Activated naive CD8-positive, alpha-beta T cell treated with anti-CD3 and anti-CD28 coated beads, Interleukin-2, amount 10 ng/mL, durations not matched to agents 7 days and 5 days (primary cell): ENCODE measurements at regions not wholly inside any gene's neighbourhood (a gene's known extent, or its start where the extent isn't known, plus 50 kb on each side); places are given as distances from the start of the nearest gene placed in this dataset.

Experiments used
- ATAC-seq: fragments of 150-1000 bp; cut with Tn5 transposase; one replicate; pipeline ENCODE4 v1.10.0; 2021; ENCODE audit warnings: low read depth, moderate library complexity
- POLR2A ChIA-PET: fragments of 350-600 bp; sonication (Branson Sonifier 250); formaldehyde crosslinking; loops from one replicate; lab custom pipeline; 2021; ENCODE audit warnings: antibody characterized with exemption; lab: Charles Lee
- DNase-seq: peaks from one replicate; pipeline ENCODE4 v3.0.0; 2021
- H3K27ac Mint-ChIP-seq: one replicate; pipeline ENCODE4 v1.8.0; 2022; ENCODE audit warnings: mild to moderate bottlenecking, mixed read lengths
- H3K27me3 Mint-ChIP-seq: one replicate; pipeline ENCODE4 v1.8.0; 2022; ENCODE audit warnings: mild to moderate bottlenecking, moderate library complexity, mixed read lengths
- H3K36me3 Mint-ChIP-seq: one replicate; pipeline ENCODE4 v1.8.0; 2021; ENCODE audit warnings: mild to moderate bottlenecking, mixed read lengths
- H3K4me1 Mint-ChIP-seq: one replicate; pipeline ENCODE4 v1.8.0; 2021; ENCODE audit warnings: mixed read lengths
- H3K4me3 Mint-ChIP-seq: one replicate; pipeline ENCODE4 v1.8.0; 2022; ENCODE audit warnings: mild to moderate bottlenecking, moderate library complexity, mixed read lengths
- H3K9me3 Mint-ChIP-seq: one replicate; pipeline ENCODE4 v1.8.0; 2021; ENCODE audit warnings: mixed read lengths

GRCh38 chr12:58202933-58203718 is 261.8 kb downstream of the ATP23 start:
- Mint-ChIP-seq H3K27ac (no peak overlapping the region), H3K4me1 (no peaks in the 10 kb centered on the region), H3K4me3 (no peak overlapping the region), H3K9me3 (no peaks in the 10 kb centered on the region), H3K27me3 (no peaks in the 10 kb centered on the region), H3K36me3 (no peaks in the 10 kb centered on the region)
- POLR2A ChIA-PET: no interaction called here
- DNase-seq (no peak), ATAC-seq (no peak)

- Mint-ChIP-seq H3K4me1 (no peaks in the 10 kb centered on the region), H3K27ac (no peak overlapping the region), H3K27me3 (no peaks in the 10 kb centered on the region), H3K4me3 (no peak overlapping the region), H3K36me3 (no peaks in the 10 kb centered on the region), H3K9me3 (no peaks in the 10 kb centered on the region)
- POLR2A ChIA-PET: no interaction called here
- ATAC-seq: no peak
- DNase-seq: no peak
These were observed 262.7 kb downstream of the ATP23 start for GRCh38 chr12:58204071-58204470.

GRCh38 chr12:58206876-58207275 is 265.5 kb downstream of the ATP23 start:
- H3K4me1 Mint-ChIP-seq: no peaks in the 10 kb centered on the region
- POLR2A ChIA-PET: no interaction called here
- H3K27me3 Mint-ChIP-seq: no peaks in the 10 kb centered on the region
- no peaks in the 10 kb centered on the region for H3K36me3 Mint-ChIP-seq
- no peak overlapping the region for H3K27ac Mint-ChIP-seq
- H3K4me3 Mint-ChIP-seq: no peak overlapping the region
- DNase-seq: no peak
- H3K9me3 Mint-ChIP-seq: no peaks in the 10 kb centered on the region
- no peak for ATAC-seq

GRCh38 chr12:58211211-58211610 is 269.8 kb downstream of the ATP23 start:
- no peak overlapping the region for H3K4me3 Mint-ChIP-seq
- ATAC-seq (no peak), DNase-seq (no peak)
- H3K9me3 Mint-ChIP-seq: no peaks in the 10 kb centered on the region
- no peaks in the 10 kb centered on the region for H3K36me3 Mint-ChIP-seq
- H3K4me1 Mint-ChIP-seq: no peaks in the 10 kb centered on the region
- H3K27me3 Mint-ChIP-seq: peaks cover 3% of the 10 kb centered on the region
- POLR2A ChIA-PET: no interaction called here
- H3K27ac Mint-ChIP-seq: no peak overlapping the region

- POLR2A ChIA-PET: no interaction called here
- no peaks in the 10 kb centered on the region for H3K36me3 Mint-ChIP-seq
These were observed 275.8 kb downstream of the ATP23 start for GRCh38 chr12:58217130-58217529.

GRCh38 chr12:58224536-58225105 is 283.3 kb downstream of the ATP23 start:
- Mint-ChIP-seq H3K9me3 (no peaks in the 10 kb centered on the region), H3K27me3 (peaks cover 3% of the 10 kb centered on the region), H3K36me3 (no peaks in the 10 kb centered on the region), H3K4me3 (no peak overlapping the region), H3K27ac (no peak overlapping the region), H3K4me1 (no peaks in the 10 kb centered on the region)
- POLR2A ChIA-PET: no interaction called here
- ATAC-seq (no peak), DNase-seq (no peak)

More at GRCh38 chr12:58217130-58217529, 275.8 kb downstream of the ATP23 start:
- Mint-ChIP-seq H3K27ac (no peak overlapping the region), H3K27me3 (peaks cover 3% of the 10 kb centered on the region), H3K4me3 (no peak overlapping the region), H3K9me3 (no peaks in the 10 kb centered on the region), H3K4me1 (no peaks in the 10 kb centered on the region)
- DNase-seq: no peak
- no peak for ATAC-seq

GRCh38 chr12:58225203-58225877 is 284.0 kb downstream of the ATP23 start:
- Mint-ChIP-seq H3K9me3 (no peaks in the 10 kb centered on the region), H3K27me3 (peaks cover 3% of the 10 kb centered on the region), H3K4me3 (no peak overlapping the region), H3K4me1 (no peaks in the 10 kb centered on the region), H3K36me3 (no peaks in the 10 kb centered on the region), H3K27ac (no peak overlapping the region)
- ATAC-seq (no peak), DNase-seq (no peak)
- POLR2A ChIA-PET: no interaction called here

- Mint-ChIP-seq H3K9me3 (no peaks in the 10 kb centered on the region), H3K4me1 (no peaks in the 10 kb centered on the region), H3K27ac (no peak overlapping the region), H3K36me3 (no peaks in the 10 kb centered on the region), H3K27me3 (peaks cover 3% of the 10 kb centered on the region), H3K4me3 (no peak overlapping the region)
- DNase-seq (no peak), ATAC-seq (no peak)
- POLR2A ChIA-PET: no interaction called here
These were observed 292.5 kb downstream of the ATP23 start for GRCh38 chr12:58233886-58234285.

GRCh38 chr12:58238411-58238810 is 297.0 kb downstream of the ATP23 start:
- ATAC-seq: no peak
- Mint-ChIP-seq H3K36me3 (no peaks in the 10 kb centered on the region), H3K27me3 (peaks cover 6% of the 10 kb centered on the region), H3K27ac (no peak overlapping the region), H3K4me3 (no peak overlapping the region), H3K9me3 (no peaks in the 10 kb centered on the region), H3K4me1 (no peaks in the 10 kb centered on the region)
- DNase-seq: no peak
- POLR2A ChIA-PET: no interaction called here

- ATAC-seq: no peak
- Mint-ChIP-seq H3K27ac (no peak overlapping the region), H3K36me3 (no peaks in the 10 kb centered on the region), H3K27me3 (peaks cover 6% of the 10 kb centered on the region), H3K9me3 (no peaks in the 10 kb centered on the region), H3K4me3 (no peak overlapping the region), H3K4me1 (no peaks in the 10 kb centered on the region)
- DNase-seq: no peak
- POLR2A ChIA-PET: no interaction called here
These were observed 299.7 kb downstream of the ATP23 start for GRCh38 chr12:58241099-58241498.

- ATAC-seq (no peak), DNase-seq (no peak)
- H3K27me3 Mint-ChIP-seq: peaks cover 4% of the 10 kb centered on the region
- H3K9me3 Mint-ChIP-seq: no peaks in the 10 kb centered on the region
- H3K27ac Mint-ChIP-seq: no peak overlapping the region
- no peaks in the 10 kb centered on the region for H3K4me1 Mint-ChIP-seq
- H3K36me3 Mint-ChIP-seq: no peaks in the 10 kb centered on the region
- POLR2A ChIA-PET: no interaction called here
- H3K4me3 Mint-ChIP-seq: no peak overlapping the region
These were observed 301.6 kb downstream of the ATP23 start for GRCh38 chr12:58242796-58243630.

GRCh38 chr12:58247633-58248032 is 306.3 kb downstream of the ATP23 start:
- Mint-ChIP-seq H3K9me3 (no peaks in the 10 kb centered on the region), H3K27me3 (peaks cover 2% of the 10 kb centered on the region), H3K36me3 (no peaks in the 10 kb centered on the region), H3K4me1 (no peaks in the 10 kb centered on the region), H3K27ac (no peak overlapping the region), H3K4me3 (no peak overlapping the region)
- ATAC-seq: no peak
- DNase-seq: no peak
- POLR2A ChIA-PET: no interaction called here

- H3K27ac Mint-ChIP-seq: no peak overlapping the region
- ATAC-seq: no peak
- H3K36me3 Mint-ChIP-seq: no peaks in the 10 kb centered on the region
- no peak overlapping the region for H3K4me3 Mint-ChIP-seq
- POLR2A ChIA-PET: no interaction called here
- no peaks in the 10 kb centered on the region for H3K4me1 Mint-ChIP-seq
- DNase-seq: no peak
- no peaks in the 10 kb centered on the region for H3K27me3 Mint-ChIP-seq
- H3K9me3 Mint-ChIP-seq: no peaks in the 10 kb centered on the region
These were observed 307.2 kb downstream of the ATP23 start for GRCh38 chr12:58248599-58248998.
